B cell (primary cell): ENCODE measurements at regions not wholly inside any gene's neighbourhood (a gene's known extent, or its start where the extent isn't known, plus 50 kb on each side); places are given as distances from the start of the nearest gene placed in this dataset.

Experiments used
- CTCF ChIP-seq: fragments of 200-600 bp; IDR thresholded peaks from one replicate; pipeline ENCODE4 v1.8.0; 2022; ENCODE audit warnings: antibody characterized with exemption, mild to moderate bottlenecking
- EZH2 ChIP-seq: IDR thresholded peaks from 2 replicates; pipeline ENCODE4 v1.6.1; 2012; ENCODE audit warnings: borderline replicate concordance, low read depth, mild to moderate bottlenecking, moderate library complexity, low read length; ENCODE audit not compliant: insufficient read depth, poor library complexity, severe bottlenecking

GRCh38 chr2:104769096-104769495 is 84.8 kb upstream of the POU3F3 start:
- TF ChIP-seq CTCF (no peak), EZH2 (no peak)
